ENCODE measurements at regions not wholly inside any gene's neighbourhood (a gene's known extent, or its start where the extent isn't known, plus 50 kb on each side); places are given as distances from the start of the nearest gene placed in this dataset.
"Not testable (repeated sequence)": the region's sequence is repeated elsewhere in the genome, so short reads cannot be mapped to it uniquely, and the experiment has no call there.

- no peak for DNase-seq
These were observed 69.1 kb upstream of the DNAJC10 start for GRCh38 chr2:182646763-182647498.

GRCh38 chr2:182647499-182647787, 68.6 kb upstream of the DNAJC10 start:
- DNase-seq, result no peak

GRCh38 chr2:182649316-182649715, 66.7 kb upstream of the DNAJC10 start:
- DNase-seq, result peak; percentile 25 to 60

GRCh38 chr2:182650704-182651103, 65.4 kb upstream of the DNAJC10 start:
- DNase-seq, result peak in 1 of 2 experiments; percentile 11

- DNase-seq, result no peak
These were observed 63.7 kb upstream of the DNAJC10 start for GRCh38 chr2:182652326-182652725.

GRCh38 chr2:182655750-182656149, 60.3 kb upstream of the DNAJC10 start:
- DNase-seq, result no peak

- no peak for DNase-seq
These were observed 51.8 kb upstream of the DNAJC10 start for GRCh38 chr2:182664212-182664611.

- not testable (repeated sequence) for DNase-seq
These were observed 50.6 kb upstream of the DNAJC10 start for GRCh38 chr2:182665500-182665899.
